Osteocyte (in vitro differentiated cells): ENCODE measurements at regions not wholly inside any gene's neighbourhood (a gene's known extent, or its start where the extent isn't known, plus 50 kb on each side); places are given as distances from the start of the nearest gene placed in this dataset.

Source experiments
- DNase-seq: peaks from one replicate; pipeline ENCODE4 v3.0.0; 2021; ENCODE audit warnings: mixed read lengths; ENCODE audit not compliant: unreplicated experiment; ENCODE audit errors: extremely low spot score
- H3K27ac Mint-ChIP-seq: one replicate; pipeline ENCODE4 v1.8.0; 2021; ENCODE audit warnings: mild to moderate bottlenecking, mixed read lengths; ENCODE audit not compliant: unreplicated experiment
- H3K27me3 Mint-ChIP-seq: one replicate; pipeline ENCODE4 v1.8.0; 2021; ENCODE audit warnings: mixed read lengths; ENCODE audit not compliant: unreplicated experiment
- H3K36me3 Mint-ChIP-seq: one replicate; pipeline ENCODE4 v1.8.0; 2021; ENCODE audit warnings: mixed read lengths; ENCODE audit not compliant: unreplicated experiment
- H3K4me1 Mint-ChIP-seq: one replicate; pipeline ENCODE4 v1.8.0; 2021; ENCODE audit warnings: mixed read lengths; ENCODE audit not compliant: unreplicated experiment
- H3K4me3 Mint-ChIP-seq: one replicate; pipeline ENCODE4 v1.8.0; 2021; ENCODE audit warnings: mild to moderate bottlenecking, moderate library complexity, mixed read lengths; ENCODE audit not compliant: unreplicated experiment
- H3K9me3 Mint-ChIP-seq: one replicate; pipeline ENCODE4 v1.8.0; 2021; ENCODE audit warnings: mixed read lengths; ENCODE audit not compliant: unreplicated experiment
- TF ChIP-seq, protein P1 (sequence below): fragments of 200-600 bp; sonication (generic); IDR thresholded peaks from 2 replicates; pipeline ENCODE4 v1.5.0; 2021; ENCODE audit warnings: antibody characterized with exemption, mild to moderate bottlenecking, moderate library complexity

DNA sequence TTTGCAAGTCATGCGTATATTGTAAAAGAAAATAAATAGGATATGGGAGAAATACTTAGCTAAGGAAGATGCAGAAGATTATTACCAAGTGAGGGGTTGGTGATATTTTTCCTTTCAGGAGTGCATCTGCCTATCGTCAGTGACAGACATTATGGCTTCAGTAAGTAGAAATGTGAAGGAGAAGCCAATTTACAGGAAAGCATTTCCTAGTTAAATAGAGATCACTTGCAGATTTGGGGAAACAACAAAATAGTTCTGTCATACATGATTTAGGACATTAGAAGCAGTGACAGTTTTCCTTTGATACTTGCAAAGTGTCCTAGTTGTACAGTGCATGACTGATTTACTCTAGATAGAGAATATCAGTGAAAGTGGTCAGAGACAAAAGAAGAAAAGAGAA is 747.8 kb upstream of the KLHL1 start:
- H3K36me3 Mint-ChIP-seq = no peaks in the 10 kb centered on the region
- TF ChIP-seq, protein P1, sequence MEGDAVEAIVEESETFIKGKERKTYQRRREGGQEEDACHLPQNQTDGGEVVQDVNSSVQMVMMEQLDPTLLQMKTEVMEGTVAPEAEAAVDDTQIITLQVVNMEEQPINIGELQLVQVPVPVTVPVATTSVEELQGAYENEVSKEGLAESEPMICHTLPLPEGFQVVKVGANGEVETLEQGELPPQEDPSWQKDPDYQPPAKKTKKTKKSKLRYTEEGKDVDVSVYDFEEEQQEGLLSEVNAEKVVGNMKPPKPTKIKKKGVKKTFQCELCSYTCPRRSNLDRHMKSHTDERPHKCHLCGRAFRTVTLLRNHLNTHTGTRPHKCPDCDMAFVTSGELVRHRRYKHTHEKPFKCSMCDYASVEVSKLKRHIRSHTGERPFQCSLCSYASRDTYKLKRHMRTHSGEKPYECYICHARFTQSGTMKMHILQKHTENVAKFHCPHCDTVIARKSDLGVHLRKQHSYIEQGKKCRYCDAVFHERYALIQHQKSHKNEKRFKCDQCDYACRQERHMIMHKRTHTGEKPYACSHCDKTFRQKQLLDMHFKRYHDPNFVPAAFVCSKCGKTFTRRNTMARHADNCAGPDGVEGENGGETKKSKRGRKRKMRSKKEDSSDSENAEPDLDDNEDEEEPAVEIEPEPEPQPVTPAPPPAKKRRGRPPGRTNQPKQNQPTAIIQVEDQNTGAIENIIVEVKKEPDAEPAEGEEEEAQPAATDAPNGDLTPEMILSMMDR = no peak
- H3K27ac Mint-ChIP-seq = no peak overlapping the region
- no peaks in the 10 kb centered on the region for H3K4me1 Mint-ChIP-seq
- no peaks in the 10 kb centered on the region for H3K9me3 Mint-ChIP-seq
- H3K4me3 Mint-ChIP-seq = no peak overlapping the region
- DNase-seq = no peak
- no peaks in the 10 kb centered on the region for H3K27me3 Mint-ChIP-seq

DNA sequence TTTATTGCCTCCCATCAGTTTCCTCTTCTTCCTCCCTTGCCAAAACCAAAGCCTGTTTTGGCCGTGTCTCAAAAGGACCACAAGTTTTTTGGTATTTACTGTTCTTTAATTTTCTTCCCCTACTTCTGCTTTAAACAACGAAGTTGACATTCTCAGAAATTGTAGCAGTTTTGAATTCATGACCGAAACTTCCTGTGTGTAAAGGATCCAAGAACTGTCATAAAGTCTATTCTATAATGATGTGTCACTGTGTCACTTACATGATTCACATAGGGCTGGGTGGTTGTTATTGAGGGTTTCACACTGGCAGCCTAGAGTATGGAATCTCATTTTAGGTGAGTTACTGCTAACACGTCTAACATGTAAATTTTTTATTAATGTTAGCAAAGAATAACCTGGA is 741.0 kb upstream of the KLHL1 start:
- TF ChIP-seq, protein P1 = no peak
- no peaks in the 10 kb centered on the region for H3K36me3 Mint-ChIP-seq
- H3K4me1 Mint-ChIP-seq = no peaks in the 10 kb centered on the region
- no peak overlapping the region for H3K27ac Mint-ChIP-seq
- H3K9me3 Mint-ChIP-seq = no peaks in the 10 kb centered on the region
- H3K4me3 Mint-ChIP-seq = no peak overlapping the region
- no peak for DNase-seq
- peaks cover 17% of the 10 kb centered on the region for H3K27me3 Mint-ChIP-seq

DNA sequence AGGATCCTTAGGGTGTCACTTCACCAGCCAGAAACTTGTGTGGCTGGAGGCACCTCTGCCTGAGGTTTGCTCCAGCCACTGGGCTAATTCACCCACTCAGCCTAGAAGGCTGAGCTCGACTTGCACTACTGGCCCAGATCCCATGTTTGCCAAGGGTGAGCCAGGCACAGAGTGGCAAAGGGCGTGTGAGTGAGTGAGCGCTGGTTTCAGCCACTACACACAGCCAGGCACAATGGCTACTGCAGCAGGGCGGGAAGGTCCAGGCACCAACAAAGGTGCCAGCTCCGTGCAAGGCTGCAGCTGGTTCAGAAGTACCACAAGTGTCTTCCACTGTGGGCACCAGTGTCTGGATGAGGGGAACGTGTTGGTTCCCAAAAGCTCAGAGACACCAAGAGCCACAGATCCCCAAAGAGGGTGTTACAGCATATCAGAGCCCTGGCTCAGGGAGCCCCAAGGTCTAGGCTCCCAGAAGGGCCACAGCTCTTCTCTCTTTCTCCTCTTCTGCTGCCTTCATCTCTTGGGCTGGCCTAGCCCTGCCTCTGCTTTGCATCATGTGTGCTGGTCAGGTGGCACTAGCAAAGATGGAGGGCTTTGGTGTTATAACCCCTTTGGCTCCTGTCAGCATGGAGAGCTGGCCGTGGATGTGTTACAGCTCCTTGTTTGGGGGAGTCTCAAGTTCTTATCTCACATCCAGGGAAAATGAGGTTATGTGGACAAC is 736.3 kb upstream of the KLHL1 start:
- Mint-ChIP-seq H3K36me3 (no peaks in the 10 kb centered on the region), H3K9me3 (no peaks in the 10 kb centered on the region), H3K4me1 (no peaks in the 10 kb centered on the region), H3K27me3 (peaks cover 17% of the 10 kb centered on the region), H3K4me3 (no peak overlapping the region), H3K27ac (no peak overlapping the region)
- TF ChIP-seq, protein P1 = no peak
- no peak for DNase-seq

DNA sequence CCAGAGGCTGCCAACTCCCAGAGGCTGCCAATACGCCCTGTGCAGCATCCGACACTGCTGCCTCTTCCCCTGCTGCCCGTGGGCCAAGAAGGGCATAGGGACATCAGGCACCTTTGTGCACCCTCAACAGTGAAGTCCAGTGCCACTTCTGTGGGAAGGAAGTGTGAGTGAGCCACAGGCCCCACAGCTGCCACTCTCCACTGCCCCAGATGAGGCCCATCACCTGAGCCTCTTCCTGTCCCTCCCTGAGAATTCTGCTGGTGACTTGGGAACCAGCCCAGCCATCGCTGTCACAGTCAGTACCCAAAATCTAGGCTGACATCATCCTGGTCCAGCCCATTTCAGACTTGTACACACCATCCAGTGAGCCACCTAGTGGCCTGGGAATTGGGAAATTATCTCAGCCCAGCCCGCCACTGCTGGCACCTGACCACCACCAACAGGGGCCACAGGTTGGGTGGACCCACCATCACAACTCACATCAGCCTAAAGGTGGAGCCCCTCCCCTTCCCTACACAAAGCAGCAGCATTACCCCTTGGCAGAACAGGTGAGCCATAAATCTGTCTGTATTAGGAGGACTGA is 733.9 kb upstream of the KLHL1 start:
- Mint-ChIP-seq H3K36me3 (peaks cover 4% of the 10 kb centered on the region), H3K27me3 (peaks cover 8% of the 10 kb centered on the region), H3K4me1 (no peaks in the 10 kb centered on the region), H3K9me3 (peaks cover 5% of the 10 kb centered on the region), H3K4me3 (no peak overlapping the region), H3K27ac (no peak overlapping the region)
- no peak for DNase-seq
- TF ChIP-seq, protein P1 = no peak

DNA sequence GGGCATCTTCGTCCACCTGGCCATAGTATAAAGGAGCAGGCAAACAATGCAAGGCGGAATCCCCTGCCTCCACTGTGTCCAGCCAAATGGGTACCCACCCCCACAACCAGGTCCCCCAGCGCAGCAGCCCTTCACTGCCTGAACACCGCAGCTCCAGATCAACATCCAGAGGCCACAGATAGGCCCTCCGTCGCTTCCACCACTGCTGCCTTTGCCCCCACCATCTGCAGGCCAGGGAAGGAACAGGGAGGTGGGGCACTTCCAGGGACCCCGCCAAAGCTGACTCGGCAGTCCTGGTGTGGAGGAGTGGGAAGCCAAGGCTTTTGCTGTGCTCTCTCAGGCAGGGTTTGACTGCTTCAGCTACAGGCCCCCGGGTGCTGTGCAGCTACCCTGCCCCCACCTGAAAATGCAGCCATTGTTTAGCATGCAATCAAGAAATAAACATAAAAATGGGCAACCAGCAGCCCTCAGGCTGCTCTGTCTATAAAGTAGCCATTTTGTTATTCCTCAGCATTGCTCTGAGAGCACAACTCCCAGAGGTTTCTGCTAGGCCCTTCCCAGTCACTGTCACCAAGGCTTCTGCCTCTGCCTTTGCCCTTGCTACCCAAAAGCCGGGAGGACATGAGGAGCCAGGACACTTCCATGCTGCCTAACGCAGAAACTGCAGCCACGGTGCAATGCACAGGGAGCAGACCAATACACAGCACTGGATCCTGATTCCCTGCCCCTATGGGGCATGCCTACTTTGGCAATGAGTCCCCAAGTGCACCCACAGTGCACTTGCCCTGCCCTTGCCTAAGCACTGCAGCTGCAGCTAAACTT is 733.2 kb upstream of the KLHL1 start:
- Mint-ChIP-seq H3K4me1 (no peaks in the 10 kb centered on the region), H3K4me3 (no peak overlapping the region), H3K27me3 (peaks cover 5% of the 10 kb centered on the region), H3K36me3 (peaks cover 4% of the 10 kb centered on the region), H3K9me3 (peaks cover 5% of the 10 kb centered on the region), H3K27ac (no peak overlapping the region)
- DNase-seq = no peak
- TF ChIP-seq, protein P1 = no peak
